Lower leg skin (tissue), 4 donors: ENCODE measurements at regions not wholly inside any gene's neighbourhood (a gene's known extent, or its start where the extent isn't known, plus 50 kb on each side); places are given as distances from the start of the nearest gene placed in this dataset.

Source experiments
- DNase-seq, 2 donors: peaks; one replicate each; pipeline ENCODE4 v3.0.0-alpha.2; 2019; ENCODE audit warnings: low spot score in 2 of 2
- H3K4me3 ChIP-seq: fragments of 200-600 bp; sonication (generic); 2 replicates; pipeline ENCODE4 v1.5.1; 2017; ENCODE audit warnings: mild to moderate bottlenecking, low read depth; ENCODE audit not compliant: poor library complexity, severe bottlenecking
- CTCF ChIP-seq, 3 donors: fragments of 450-650 bp; IDR thresholded peaks; one replicate each; pipeline ENCODE4 v1.5.1; 2016; ENCODE audit warnings: antibody characterized with exemption in 3 of 3, mild to moderate bottlenecking in 3 of 3, moderate library complexity in 2 of 3
- POLR2A ChIP-seq, 2 donors: fragments of 450-650 bp; IDR thresholded peaks; one replicate each; pipeline ENCODE4 v1.6.1; 2016 to 2017; ENCODE audit warnings: antibody characterized with exemption in 2 of 2, mild to moderate bottlenecking in 1 of 2, moderate library complexity in 1 of 2
- WGBS, 2 donors: methylation state at CpG; one replicate each; pipeline ENCODE4 v1.1.5; 2018; 5-methylcytosine and 5-hydroxymethylcytosine counted together
- intact Hi-C: fragments of 100-400 bp; cut with DNase I; formaldehyde crosslinking; loops from one replicate; pipeline ENCODE4 v1.15.0; 2023; ENCODE audit warnings: low total_unique reads

GRCh38 chr19:7415857-7416371, 67.2 kb downstream of the ARHGEF18 start:
- 79 to 90% methylated on average over 11 of the region's 11 CpGs for WGBS, 2 donors
- TF ChIP-seq CTCF (IDR thresholded peaks at IDR 0.05) (no peak), POLR2A (IDR thresholded peaks at IDR 0.05) (no peak)
- intact Hi-C loops: no loop called here
- no peak overlapping the region for H3K4me3 ChIP-seq
- no peak for DNase-seq

- no peak overlapping the region for H3K4me3 ChIP-seq
- WGBS, 2 donors: 75 to 80% methylated on average over 9 of the region's 9 CpGs
- no peak for DNase-seq
- TF ChIP-seq CTCF (IDR thresholded peaks at IDR 0.05) (no peak), POLR2A (IDR thresholded peaks at IDR 0.05) (no peak)
- intact Hi-C loops: no loop called here
Measured at GRCh38 chr19:7417671-7418324, 69.1 kb downstream of the ARHGEF18 start.

- DNase-seq: no peak
- no peak overlapping the region for H3K4me3 ChIP-seq
- intact Hi-C loops: no loop called here
- 84 to 86% methylated on average over 9 of the region's 9 CpGs for WGBS, 2 donors
- TF ChIP-seq CTCF (IDR thresholded peaks at IDR 0.05) (no peak), POLR2A (IDR thresholded peaks at IDR 0.05) (no peak)
Measured at GRCh38 chr19:7418596-7418995, 69.9 kb downstream of the ARHGEF18 start.

- H3K4me3 ChIP-seq: no peak overlapping the region
- intact Hi-C loops: no loop called here
- DNase-seq: no peak
- TF ChIP-seq CTCF (IDR thresholded peaks at IDR 0.05): no peak
- no peak for TF ChIP-seq POLR2A (IDR thresholded peaks at IDR 0.05)
- WGBS, 2 donors: 84 to 87% methylated on average over 12 of the region's 12 CpGs
Measured at GRCh38 chr19:7419153-7419552, 69.7 kb downstream of the PEX11G start.

GRCh38 chr19:7419777-7420439, 68.9 kb downstream of the PEX11G start:
- DNase-seq: no peak
- no peak overlapping the region for H3K4me3 ChIP-seq
- no peak for TF ChIP-seq POLR2A (IDR thresholded peaks at IDR 0.05)
- no peak for TF ChIP-seq CTCF (IDR thresholded peaks at IDR 0.05)
- intact Hi-C loops: no loop called here
- 89 to 94% methylated on average over 10 of the region's 10 CpGs for WGBS, 2 donors
